IMR-90 (cell line): ENCODE measurements at regions not wholly inside any gene's neighbourhood (a gene's known extent, or its start where the extent isn't known, plus 50 kb on each side); places are given as distances from the start of the nearest gene placed in this dataset.

Source experiments
- ATAC-seq: fragments of 200-7000 bp; cut with Tn5 transposase; 2 replicates; pipeline ENCODE4 v1.9.1; 2020; ENCODE audit warnings: low read depth, mild to moderate bottlenecking, moderate library complexity
- BruUV-seq: library from RNA; stranded (reverse); fragments of 400-500 nt; replicated peaks from 2 replicates; lab custom pipeline; 2021; lab: Mats Ljungman, UMichigan
- CTCF ChIA-PET: fragments of 300-600 bp; formaldehyde crosslinking; extraction: SDS; loops from one replicate; lab custom pipeline; 2021; ENCODE audit warnings: antibody characterized with exemption; lab: Yijun Ruan, JAX
- POLR2A ChIA-PET: fragments of 300-600 bp; sonication (Branson Sonifier 250); formaldehyde crosslinking; loops from one replicate; lab custom pipeline; 2022; ENCODE audit warnings: antibody characterized with exemption; ENCODE audit not compliant: unreplicated experiment; lab: Charles Lee
- DNase-seq: peaks from one replicate; pipeline ENCODE4 v3.0.0; 2013
- H2AFZ ChIP-seq: replicated peaks from 2 replicates; pipeline ENCODE3; 2013; ENCODE audit warnings: low read length, mild to moderate bottlenecking; ENCODE audit not compliant: poor library complexity
- H2AK5ac ChIP-seq: 2 replicates; pipeline ENCODE4 v1.6.1; 2013; ENCODE audit warnings: low read depth, low read length, inconsistent platforms
- H2AK9ac ChIP-seq: replicated peaks from 2 replicates; pipeline ENCODE3; 2013; ENCODE audit warnings: mild to moderate bottlenecking, low read depth, low read length, moderate library complexity; ENCODE audit not compliant: poor library complexity
- H2BK120ac ChIP-seq: 2 replicates; pipeline ENCODE4 v1.6.1; 2013; ENCODE audit warnings: low read depth, low read length, inconsistent platforms
- H2BK15ac ChIP-seq: 3 replicates; pipeline ENCODE4 v1.6.1; 2013; ENCODE audit warnings: low read depth, low read length, inconsistent platforms
- H2BK20ac ChIP-seq: 2 replicates; pipeline ENCODE4 v1.6.1; 2013; ENCODE audit warnings: low read depth, mild to moderate bottlenecking, inconsistent platforms, low read length, moderate library complexity
- H2BK5ac ChIP-seq: 2 replicates; pipeline ENCODE4 v1.6.1; 2013; ENCODE audit warnings: mild to moderate bottlenecking, low read depth, low read length, inconsistent platforms; ENCODE audit not compliant: poor library complexity, severe bottlenecking
- H3K14ac ChIP-seq: replicated peaks from 2 replicates; pipeline ENCODE4 v1.6.1; 2013; ENCODE audit warnings: low read depth, low read length, inconsistent platforms
- H3K18ac ChIP-seq: 2 replicates; pipeline ENCODE4 v1.6.1; 2013; ENCODE audit warnings: low read depth, low read length, control low read depth
- H3K23ac ChIP-seq: 2 replicates; pipeline ENCODE4 v1.6.1; 2013; ENCODE audit warnings: low read depth, low read length, inconsistent platforms
- H3K27ac ChIP-seq: 2 replicates; pipeline ENCODE4 v1.5.1; 2013; ENCODE audit warnings: mild to moderate bottlenecking, control low read depth, low read length; ENCODE audit not compliant: insufficient read depth
- H3K27me3 ChIP-seq: 2 replicates; pipeline ENCODE4 v1.6.1; 2013; ENCODE audit warnings: low read length; ENCODE audit not compliant: control insufficient read depth, insufficient read depth
- H3K36me3 ChIP-seq: 2 replicates; pipeline ENCODE4 v1.6.1; 2013; ENCODE audit warnings: low read length, mixed read lengths; ENCODE audit not compliant: control insufficient read depth, insufficient read depth
- H3K4ac ChIP-seq: 2 replicates; pipeline ENCODE4 v1.6.1; 2013; ENCODE audit warnings: low read depth, low read length, inconsistent platforms
- H3K4me1 ChIP-seq: 2 replicates; pipeline ENCODE4 v1.6.1; 2013; ENCODE audit warnings: low read length, mixed read lengths; ENCODE audit not compliant: control insufficient read depth, insufficient read depth
- H3K4me2 ChIP-seq: 2 replicates; pipeline ENCODE4 v1.6.1; 2013; ENCODE audit warnings: low read depth, mild to moderate bottlenecking, control low read depth, low read length, moderate library complexity
- H3K4me3 ChIP-seq: 2 replicates; pipeline ENCODE4 v1.5.1; 2013; ENCODE audit warnings: low read depth, mild to moderate bottlenecking, control low read depth, low read length, moderate library complexity; ENCODE audit not compliant: insufficient read depth
- H3K56ac ChIP-seq: 2 replicates; pipeline ENCODE4 v1.6.1; 2013; ENCODE audit warnings: low read length, inconsistent platforms; ENCODE audit not compliant: insufficient read depth; ENCODE audit errors: extremely low read depth
- H3K79me1 ChIP-seq, 2 experiments: 2 replicates each; pipeline ENCODE4 v1.6.1; 2013; ENCODE audit warnings: low read length in 2 of 2, inconsistent platforms in 1 of 2, low read depth in 1 of 2
- H3K9ac ChIP-seq: 2 replicates; pipeline ENCODE4 v1.6.1; 2013; ENCODE audit warnings: low read depth, low read length, control low read depth
- H3K9me1 ChIP-seq: 2 replicates; pipeline ENCODE4 v1.6.1; 2013; ENCODE audit warnings: low read length, inconsistent platforms; ENCODE audit not compliant: insufficient read depth
- H3K9me3 ChIP-seq: 2 replicates; pipeline ENCODE4 v1.6.1; 2013; ENCODE audit warnings: low read length; ENCODE audit not compliant: control insufficient read depth, insufficient read depth
- H4K20me1 ChIP-seq: 2 replicates; pipeline ENCODE4 v1.6.1; 2013; ENCODE audit warnings: low read length, inconsistent platforms; ENCODE audit not compliant: insufficient read depth
- H4K5ac ChIP-seq: 2 replicates; pipeline ENCODE4 v1.6.1; 2013; ENCODE audit warnings: mild to moderate bottlenecking, low read depth, low read length, control low read depth
- H4K8ac ChIP-seq, 2 experiments: 2 replicates each; pipeline ENCODE4 v1.6.1; 2013; ENCODE audit warnings: low read depth in 2 of 2, low read length in 2 of 2, control low read depth in 1 of 2, inconsistent platforms in 1 of 2
- H4K91ac ChIP-seq: 2 replicates; pipeline ENCODE4 v1.6.1; 2013; ENCODE audit warnings: low read depth, low read length, inconsistent platforms; ENCODE audit not compliant: insufficient read depth
- CEBPB ChIP-seq: IDR thresholded peaks from 2 replicates; pipeline ENCODE4 v1.6.1; 2012; ENCODE audit warnings: low read depth, low read length, improper control_type of control experiment
- CHD1 ChIP-seq: IDR thresholded peaks from 2 replicates; pipeline ENCODE4 v1.6.1; 2012; ENCODE audit warnings: low read depth, low read length, improper control_type of control experiment
- MAZ ChIP-seq: IDR thresholded peaks from 2 replicates; pipeline ENCODE4 v1.6.1; 2012; ENCODE audit warnings: low read depth, mild to moderate bottlenecking, low read length, improper control_type of control experiment, moderate library complexity, borderline replicate concordance
- NFE2L2 ChIP-seq: fragments of 150-350 bp; IDR thresholded peaks from 2 replicates; pipeline ENCODE4 v1.6.1; 2016; ENCODE audit warnings: low read depth, mild to moderate bottlenecking, low read length
- RAD21 ChIP-seq: IDR thresholded peaks from 2 replicates; pipeline ENCODE4 v1.6.1; 2012; ENCODE audit warnings: low read length, improper control_type of control experiment
- RCOR1 ChIP-seq: IDR thresholded peaks from 2 replicates; pipeline ENCODE4 v1.6.1; 2012; ENCODE audit warnings: mild to moderate bottlenecking, low read length, improper control_type of control experiment; ENCODE audit not compliant: insufficient replicate concordance
- RFX5 ChIP-seq: IDR thresholded peaks from 2 replicates; pipeline ENCODE4 v1.8.0; 2012; ENCODE audit warnings: low read depth, mild to moderate bottlenecking, low read length, moderate library complexity
- SMC3 ChIP-seq: fragments of 150-350 bp; IDR thresholded peaks from 2 replicates; pipeline ENCODE4 v1.6.1; 2016; ENCODE audit warnings: low read depth, mild to moderate bottlenecking, antibody characterized with exemption, low read length, moderate library complexity
- WGBS, 2 experiments: methylation state at CpG; one replicate each; pipeline versions ENCODE4 v1.1.5 to v1.1.7; 2013; ENCODE audit warnings: missing lambda C conversion rate in 2 of 2; ENCODE audit not compliant: insufficient read length in 1 of 2; ENCODE audit errors: extremely low coverage in 2 of 2; 5-methylcytosine and 5-hydroxymethylcytosine counted together
- dilution Hi-C: fragments of 300-500 bp; cut with HindIII; formaldehyde crosslinking; loops from one replicate; pipeline ENCODE4 v1.14.3; 2018; ENCODE audit warnings: low sequenced_read_pairs; ENCODE audit not compliant: unreplicated experiment
- in situ Hi-C: fragments of 300-500 bp; cut with MboI; formaldehyde crosslinking; loops from 3 replicates; pipeline ENCODE4 v1.14.3; 2019; ENCODE audit warnings: low sequenced_read_pairs, inconsistent platforms, mixed read lengths
- intact Hi-C: fragments of 100-400 bp; cut with micrococcal nuclease; formaldehyde crosslinking; loops from 2 replicates; pipeline ENCODE4 v1.10.0; 2022

DNA sequence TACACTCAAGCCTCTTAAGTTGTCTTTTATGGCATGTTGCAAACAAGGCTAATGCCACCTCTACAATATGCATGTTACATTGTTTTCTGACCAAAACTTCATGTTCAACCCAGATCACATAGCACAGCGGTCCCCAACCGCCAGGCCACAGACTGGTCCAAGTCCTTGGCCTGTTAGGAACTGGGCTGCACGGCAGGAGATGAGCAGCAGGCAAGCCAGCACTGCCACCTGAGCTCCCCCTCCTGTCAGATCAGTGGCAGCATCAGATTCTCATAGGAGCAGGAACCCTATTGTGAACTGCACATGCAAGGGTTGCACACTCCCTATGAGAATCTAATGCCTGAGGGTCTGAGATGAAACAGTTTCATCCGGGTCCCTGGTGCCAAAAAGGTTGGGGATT is 324.8 kb upstream of the CHAC2 start:
- Histone ChIP-seq H3K23ac (no peak overlapping the region), H4K20me1 (no peaks in the 10 kb centered on the region), H3K18ac (no peak overlapping the region), H2BK20ac (no peak overlapping the region), H4K8ac (no peak overlapping the region), H2AK5ac (no peak overlapping the region), H3K56ac (no peak overlapping the region), H3K4me3 (no peak overlapping the region), H2BK120ac (no peak overlapping the region), H3K79me1 (no peaks in the 10 kb centered on the region), H3K9me3 (no peaks in the 10 kb centered on the region), H3K36me3 (no peaks in the 10 kb centered on the region), H3K9ac (no peak overlapping the region), H3K4ac (no peak overlapping the region), H3K4me2 (no peak overlapping the region), H4K91ac (no peak overlapping the region), H3K27ac (no peak overlapping the region), H4K5ac (no peak overlapping the region), H3K4me1 (peaks cover 3% of the 10 kb centered on the region), H3K14ac (no peak overlapping the region), H3K9me1 (no peaks in the 10 kb centered on the region), H2AFZ (no peak overlapping the region), H3K27me3 (no peaks in the 10 kb centered on the region), H2BK5ac (no peak overlapping the region), H2BK15ac (no peak overlapping the region), H2AK9ac (no peak overlapping the region)
- POLR2A ChIA-PET, result no interaction called here
- 82% methylated on average over 2 of the region's 4 CpGs; no CpG with 5 or more reads in 1 of the 2 experiments for WGBS, 2 experiments
- DNase-seq (no peak), ATAC-seq (no peak)
- no TSS peak for BruUV-seq
- intact Hi-C loops, result no loop called here
- TF ChIP-seq CHD1, result no peak
- no peak for TF ChIP-seq RFX5
- no peak for TF ChIP-seq RCOR1
- TF ChIP-seq MAZ, result no peak
- no peak for TF ChIP-seq SMC3
- no peak for TF ChIP-seq RAD21
- TF ChIP-seq NFE2L2, result no peak
- no peak for TF ChIP-seq CEBPB
- dilution Hi-C loops, result no loop called here
- CTCF ChIA-PET, result interaction anchor here (0.6 to 1.5 kb wide), 2 partner anchors 13 to 219 kb away, joined by 3 read pairs; no protein-coding TSS in a partner anchor
- in situ Hi-C loops, result no loop called here
